Peyer's patch (tissue), 4 donors: ENCODE measurements at regions not wholly inside any gene's neighbourhood (a gene's known extent, or its start where the extent isn't known, plus 50 kb on each side); places are given as distances from the start of the nearest gene placed in this dataset.

ENCODE experiments used
- DNase-seq, 3 donors: peaks; one replicate each; pipeline ENCODE4 v3.0.0-alpha.2; 2017 to 2019
- H3K27ac ChIP-seq, 4 donors: fragments of 200-600 bp; sonication (generic); one replicate each; pipeline ENCODE4 v1.5.1; 2016 to 2019
- H3K27me3 ChIP-seq, 2 donors: fragments of 200-600 bp; sonication (generic); one replicate each; pipeline ENCODE4 v1.5.1; 2019
- H3K36me3 ChIP-seq, 3 donors: fragments of 200-600 bp; sonication (generic); one replicate each; pipeline ENCODE4 v1.5.1; 2016 to 2019
- H3K4me1 ChIP-seq, 4 donors: fragments of 200-600 bp; sonication (generic); one replicate each; pipeline ENCODE4 v1.5.1; 2016 to 2019
- H3K4me3 ChIP-seq, 4 donors: fragments of 200-600 bp; sonication (generic); 1 replicate in 3 of 4; 2 replicates in 1 of 4; pipeline ENCODE4 v1.5.1; 2016 to 2019; ENCODE audit warnings: mild to moderate bottlenecking in 1 of 4
- H3K9me3 ChIP-seq, 4 donors: fragments of 200-600 bp; sonication (generic); one replicate each; pipeline ENCODE4 v1.5.1; 2016 to 2019; ENCODE audit warnings: mild to moderate bottlenecking in 1 of 4
- CTCF ChIP-seq, 6 experiments: fragments of 450-650 bp in 4 of 6; fragments of 200-600 bp in 2 of 6; sonication (generic) in 1 of 6; IDR thresholded peaks; one replicate each; pipeline ENCODE4 v1.5.1; 2017 to 2019; ENCODE audit warnings: antibody characterized with exemption in 6 of 6, mild to moderate bottlenecking in 3 of 6, moderate library complexity in 1 of 6
- POLR2A ChIP-seq, 2 donors: fragments of 450-650 bp; IDR thresholded peaks; one replicate each; pipeline ENCODE4 v1.5.1; 2017; ENCODE audit warnings: antibody characterized with exemption in 2 of 2, mild to moderate bottlenecking in 2 of 2, moderate library complexity in 2 of 2

DNA sequence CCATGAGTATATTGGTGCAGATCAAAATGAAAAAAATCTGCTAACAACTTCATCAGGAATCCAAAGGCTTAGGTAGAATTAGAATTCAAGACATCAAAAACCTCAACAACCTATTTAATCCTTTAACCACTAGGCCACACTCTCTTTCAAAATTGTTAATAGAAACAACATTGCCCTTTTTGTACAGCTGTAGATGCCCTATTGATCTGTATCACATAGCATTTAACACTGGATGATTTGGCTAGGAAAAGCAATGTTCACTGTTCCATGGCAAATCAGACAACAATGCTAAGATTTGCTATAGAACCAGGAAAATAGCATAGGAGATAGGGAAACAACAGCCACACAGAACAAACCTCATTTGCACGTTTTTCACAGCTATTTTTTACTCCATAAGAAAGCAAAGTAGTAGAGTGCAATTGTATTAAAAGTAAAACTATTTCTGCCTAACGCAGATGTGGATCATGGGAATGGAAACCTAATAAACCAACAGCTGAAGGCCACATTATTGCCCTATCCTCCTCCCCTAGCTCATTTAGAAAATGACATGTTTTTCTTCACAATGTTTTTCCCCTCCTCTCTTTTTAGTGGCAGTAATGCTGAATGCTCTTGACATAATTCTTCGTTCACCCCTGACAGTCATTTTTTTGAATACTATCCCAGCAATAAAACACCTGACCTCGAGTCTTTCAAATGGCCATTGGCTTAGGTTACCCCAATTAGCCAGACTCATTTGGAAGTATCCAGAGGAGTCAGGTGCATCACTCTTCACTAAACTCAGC is 373.0 kb upstream of the CCNH start:
- Histone ChIP-seq H3K4me1 (no peaks in the 10 kb centered on the region), H3K36me3 (no peaks in the 10 kb centered on the region), H3K9me3 (no peaks in the 10 kb centered on the region), H3K27me3 (no peaks in the 10 kb centered on the region), H3K27ac (no peak overlapping the region), H3K4me3 (no peak overlapping the region)
- no peak for TF ChIP-seq CTCF (IDR thresholded peaks at IDR 0.05)
- TF ChIP-seq POLR2A (IDR thresholded peaks at IDR 0.05), result no peak
- DNase-seq, result no peak

- Histone ChIP-seq H3K9me3 (no peaks in the 10 kb centered on the region), H3K4me3 (no peak overlapping the region), H3K27ac (no peak overlapping the region), H3K4me1 (no peaks in the 10 kb centered on the region), H3K36me3 (no peaks in the 10 kb centered on the region), H3K27me3 (no peaks in the 10 kb centered on the region)
- TF ChIP-seq CTCF (IDR thresholded peaks at IDR 0.05) (no peak), POLR2A (IDR thresholded peaks at IDR 0.05) (no peak)
- no peak for DNase-seq
Observed at GRCh38 chr5:87784879-87785495, 372.3 kb upstream of the CCNH start.

DNA sequence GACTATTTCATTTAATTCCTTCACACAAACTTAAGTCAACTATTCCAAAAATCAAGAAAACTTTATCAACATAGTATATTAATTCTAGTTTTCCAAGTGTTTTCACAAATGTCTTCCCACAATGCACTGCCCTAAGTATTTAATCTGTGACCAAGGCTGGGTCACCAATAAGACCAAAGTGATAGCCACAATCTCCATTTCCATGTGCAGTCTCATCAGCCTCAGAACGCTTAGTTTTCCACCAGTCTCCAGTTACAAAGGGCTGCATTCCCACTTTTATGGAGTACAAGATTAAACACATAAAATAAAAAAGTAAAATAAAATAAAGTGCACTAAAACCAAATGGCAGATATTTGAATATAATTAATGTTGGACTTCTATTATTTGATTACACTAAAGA is 371.6 kb upstream of the CCNH start:
- H3K4me3 ChIP-seq, result no peak overlapping the region
- H3K9me3 ChIP-seq, result no peaks in the 10 kb centered on the region
- no peaks in the 10 kb centered on the region for H3K27me3 ChIP-seq
- TF ChIP-seq CTCF (IDR thresholded peaks at IDR 0.05) (no peak), POLR2A (IDR thresholded peaks at IDR 0.05) (no peak)
- no peak overlapping the region for H3K27ac ChIP-seq
- H3K4me1 ChIP-seq, result no peaks in the 10 kb centered on the region
- DNase-seq, result no peak
- no peaks in the 10 kb centered on the region for H3K36me3 ChIP-seq

DNA sequence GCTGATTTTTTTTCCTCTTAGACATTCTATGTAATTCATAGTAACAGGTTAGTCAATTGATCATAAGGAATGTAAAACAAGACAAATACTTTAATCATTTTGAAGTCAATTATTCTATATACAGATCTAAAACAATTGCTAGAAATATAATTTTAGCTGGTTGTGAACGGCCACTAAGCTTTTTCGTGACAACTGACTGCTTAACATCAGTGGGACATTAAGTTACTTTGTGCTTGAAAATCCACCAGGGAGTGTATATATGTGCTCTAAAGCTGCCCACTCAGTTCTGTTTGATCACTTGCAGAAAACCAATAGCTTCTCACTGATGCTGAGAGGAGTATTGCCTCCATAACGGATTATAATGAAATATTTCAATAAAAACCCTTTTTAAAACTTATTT is 370.2 kb upstream of the CCNH start:
- Histone ChIP-seq H3K9me3 (no peaks in the 10 kb centered on the region), H3K4me1 (no peaks in the 10 kb centered on the region), H3K27me3 (no peaks in the 10 kb centered on the region), H3K36me3 (no peaks in the 10 kb centered on the region), H3K4me3 (no peak overlapping the region), H3K27ac (no peak overlapping the region)
- no peak for DNase-seq
- TF ChIP-seq CTCF (IDR thresholded peaks at IDR 0.05), result no peak
- TF ChIP-seq POLR2A (IDR thresholded peaks at IDR 0.05), result no peak

DNA sequence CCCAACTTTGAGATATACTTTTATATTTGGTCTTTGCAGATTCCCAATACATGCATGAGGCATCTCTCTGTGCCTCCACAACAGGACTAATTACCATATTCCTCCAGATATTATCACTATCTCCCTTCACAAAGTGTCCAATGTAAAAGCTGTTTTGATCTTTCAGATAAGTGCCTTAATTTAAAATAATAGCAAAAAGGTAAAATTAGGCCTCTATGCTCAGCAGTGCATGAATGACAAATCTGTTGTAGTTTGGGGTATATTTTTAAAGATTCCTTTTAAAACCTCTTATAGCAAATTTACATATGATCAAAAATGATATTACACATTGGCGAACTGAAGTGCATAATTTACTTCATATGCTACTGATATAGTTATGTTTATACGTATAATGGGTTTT is 369.2 kb upstream of the CCNH start:
- TF ChIP-seq POLR2A (IDR thresholded peaks at IDR 0.05) (no peak), CTCF (IDR thresholded peaks at IDR 0.05) (no peak)

More for the DNA sequence above, 369.2 kb upstream of the CCNH start:
- Histone ChIP-seq H3K27ac (no peak overlapping the region), H3K4me3 (no peak overlapping the region), H3K36me3 (no peaks in the 10 kb centered on the region), H3K27me3 (no peaks in the 10 kb centered on the region), H3K9me3 (no peaks in the 10 kb centered on the region), H3K4me1 (no peaks in the 10 kb centered on the region)
- no peak for DNase-seq
